SK-N-SH treated with all-trans-retinoic acid at 6 μM for 48 hours (cell line): ENCODE measurements at regions not wholly inside any gene's neighbourhood (a gene's known extent, or its start where the extent isn't known, plus 50 kb on each side); places are given as distances from the start of the nearest gene placed in this dataset.

Experiments
- ATAC-seq: fragments of 200-7000 bp; cut with Tn5 transposase; 3 replicates; pipeline ENCODE4 v1.9.1; 2020; ENCODE audit warnings: mild to moderate bottlenecking, moderate library complexity
- ARNTL ChIP-seq: fragments of 450-650 bp; formaldehyde crosslinking; IDR thresholded peaks from 2 replicates; pipeline ENCODE4 v1.5.0; 2020; ENCODE audit warnings: low read depth, mild to moderate bottlenecking, moderate library complexity, borderline replicate concordance
- BACH2 ChIP-seq: fragments of 250-450 bp; sonication (Bioruptor Pico); IDR thresholded peaks from 2 replicates; pipeline ENCODE4 v1.9.0; 2021; ENCODE audit warnings: mild to moderate bottlenecking, borderline replicate concordance
- CREB5 ChIP-seq: fragments of 250-450 bp; sonication (Bioruptor Pico); IDR thresholded peaks from 2 replicates; pipeline ENCODE4 v1.5.1; 2020; ENCODE audit warnings: low read depth, mild to moderate bottlenecking, moderate library complexity
- CSDC2 ChIP-seq: fragments of 250-450 bp; sonication (Bioruptor Pico); IDR thresholded peaks from 2 replicates; pipeline ENCODE4 v1.5.0; 2020; ENCODE audit warnings: mild to moderate bottlenecking, moderate library complexity
- CSRNP3 ChIP-seq: fragments of 250-450 bp; sonication (Bioruptor Pico); IDR thresholded peaks from 2 replicates; pipeline ENCODE4 v1.5.1; 2021; ENCODE audit warnings: mild to moderate bottlenecking, moderate library complexity
- ESRRG ChIP-seq: fragments of 250-450 bp; sonication (Bioruptor Pico); IDR thresholded peaks from 2 replicates; pipeline ENCODE4 v1.6.1; 2021; ENCODE audit warnings: mild to moderate bottlenecking
- GLIS3 ChIP-seq: fragments of 250-450 bp; sonication (Bioruptor Pico); IDR thresholded peaks from 2 replicates; pipeline ENCODE4 v1.5.0; 2020; ENCODE audit warnings: mild to moderate bottlenecking, moderate library complexity
- ISL1 ChIP-seq: fragments of 250-450 bp; sonication (Bioruptor Pico); IDR thresholded peaks from 2 replicates; pipeline ENCODE4 v2.1.2; 2022; ENCODE audit warnings: mild to moderate bottlenecking, moderate library complexity
- POU6F1 ChIP-seq: fragments of 250-450 bp; sonication (Bioruptor Pico); IDR thresholded peaks from 2 replicates; pipeline ENCODE4 v1.8.0; 2021; ENCODE audit warnings: low read depth, mild to moderate bottlenecking, moderate library complexity, borderline replicate concordance
- PPARA ChIP-seq: fragments of 250-450 bp; sonication (Bioruptor Pico); IDR thresholded peaks from 2 replicates; pipeline ENCODE4 v1.5.0; 2020; ENCODE audit warnings: mild to moderate bottlenecking, borderline replicate concordance
- RARB ChIP-seq: fragments of 250-450 bp; sonication (Bioruptor Pico); IDR thresholded peaks from 2 replicates; pipeline ENCODE4 v1.8.0; 2021; ENCODE audit warnings: mild to moderate bottlenecking, moderate library complexity
- SNAI2 ChIP-seq: fragments of 250-450 bp; sonication (Bioruptor Pico); IDR thresholded peaks from 2 replicates; pipeline ENCODE4 v1.5.0; 2020; ENCODE audit warnings: mild to moderate bottlenecking, moderate library complexity
- TCF4 ChIP-seq: fragments of 250-450 bp; sonication (Bioruptor Pico); IDR thresholded peaks from 2 replicates; pipeline ENCODE4 v1.8.0; 2021; ENCODE audit warnings: mild to moderate bottlenecking, moderate library complexity, borderline replicate concordance
- ZNF565 ChIP-seq: fragments of 450-650 bp; formaldehyde crosslinking; conservative IDR thresholded peaks from 2 replicates; pipeline ENCODE4 v1.5.0; 2020; ENCODE audit warnings: low read depth, mild to moderate bottlenecking, moderate library complexity
- ZNF70 ChIP-seq: fragments of 450-650 bp; formaldehyde crosslinking; IDR thresholded peaks from 2 replicates; pipeline ENCODE4 v1.5.0; 2020; ENCODE audit warnings: mild to moderate bottlenecking, moderate library complexity
- TF ChIP-seq, protein P1 (sequence below): fragments of 250-450 bp; sonication (Bioruptor Pico); IDR thresholded peaks from 2 replicates; pipeline ENCODE4 v1.5.0; 2020; ENCODE audit warnings: mild to moderate bottlenecking, moderate library complexity

DNA sequence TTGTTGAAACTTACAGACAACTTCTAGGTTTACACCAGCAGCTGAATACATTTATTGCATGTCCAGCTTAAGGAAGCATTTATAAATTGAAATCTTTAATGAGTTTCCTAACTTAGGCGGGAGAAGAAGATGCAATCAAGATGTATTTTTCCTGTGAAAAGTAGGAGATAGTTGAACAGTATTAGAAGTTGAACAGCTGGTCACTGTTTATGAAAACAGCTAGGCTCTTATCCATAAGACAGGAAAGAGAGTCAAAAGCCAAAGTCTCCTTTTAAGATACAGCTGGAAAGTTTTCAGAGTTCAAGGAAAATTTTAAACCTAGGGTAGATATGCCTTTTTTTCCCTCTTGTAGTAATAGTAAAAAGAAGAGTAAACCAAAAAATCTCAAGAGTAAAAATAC, 236.1 kb upstream of the FERD3L start (continued):
- TF ChIP-seq, protein P1, sequence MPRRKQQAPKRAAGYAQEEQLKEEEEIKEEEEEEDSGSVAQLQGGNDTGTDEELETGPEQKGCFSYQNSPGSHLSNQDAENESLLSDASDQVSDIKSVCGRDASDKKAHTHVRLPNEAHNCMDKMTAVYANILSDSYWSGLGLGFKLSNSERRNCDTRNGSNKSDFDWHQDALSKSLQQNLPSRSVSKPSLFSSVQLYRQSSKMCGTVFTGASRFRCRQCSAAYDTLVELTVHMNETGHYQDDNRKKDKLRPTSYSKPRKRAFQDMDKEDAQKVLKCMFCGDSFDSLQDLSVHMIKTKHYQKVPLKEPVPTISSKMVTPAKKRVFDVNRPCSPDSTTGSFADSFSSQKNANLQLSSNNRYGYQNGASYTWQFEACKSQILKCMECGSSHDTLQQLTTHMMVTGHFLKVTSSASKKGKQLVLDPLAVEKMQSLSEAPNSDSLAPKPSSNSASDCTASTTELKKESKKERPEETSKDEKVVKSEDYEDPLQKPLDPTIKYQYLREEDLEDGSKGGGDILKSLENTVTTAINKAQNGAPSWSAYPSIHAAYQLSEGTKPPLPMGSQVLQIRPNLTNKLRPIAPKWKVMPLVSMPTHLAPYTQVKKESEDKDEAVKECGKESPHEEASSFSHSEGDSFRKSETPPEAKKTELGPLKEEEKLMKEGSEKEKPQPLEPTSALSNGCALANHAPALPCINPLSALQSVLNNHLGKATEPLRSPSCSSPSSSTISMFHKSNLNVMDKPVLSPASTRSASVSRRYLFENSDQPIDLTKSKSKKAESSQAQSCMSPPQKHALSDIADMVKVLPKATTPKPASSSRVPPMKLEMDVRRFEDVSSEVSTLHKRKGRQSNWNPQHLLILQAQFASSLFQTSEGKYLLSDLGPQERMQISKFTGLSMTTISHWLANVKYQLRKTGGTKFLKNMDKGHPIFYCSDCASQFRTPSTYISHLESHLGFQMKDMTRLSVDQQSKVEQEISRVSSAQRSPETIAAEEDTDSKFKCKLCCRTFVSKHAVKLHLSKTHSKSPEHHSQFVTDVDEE (CRISPR knock-in tag): no peak

- no peak for TF ChIP-seq BACH2 (CRISPR knock-in tag)
- TF ChIP-seq ZNF565 (CRISPR knock-in tag): no peak
- TF ChIP-seq PPARA: no peak
- no peak for TF ChIP-seq GLIS3 (CRISPR knock-in tag)
- TF ChIP-seq ARNTL (CRISPR knock-in tag): no peak
- no peak for TF ChIP-seq ESRRG (CRISPR knock-in tag)
- TF ChIP-seq POU6F1: no peak
- TF ChIP-seq CSDC2 (CRISPR knock-in tag): no peak
- TF ChIP-seq ZNF70 (CRISPR knock-in tag): no peak
- TF ChIP-seq ISL1 (CRISPR knock-in tag): no peak
- no peak for TF ChIP-seq TCF4 (CRISPR knock-in tag)
- ATAC-seq: no peak
Observed at GRCh38 chr7:19378345-19378714, 233.1 kb upstream of the FERD3L start.

DNA sequence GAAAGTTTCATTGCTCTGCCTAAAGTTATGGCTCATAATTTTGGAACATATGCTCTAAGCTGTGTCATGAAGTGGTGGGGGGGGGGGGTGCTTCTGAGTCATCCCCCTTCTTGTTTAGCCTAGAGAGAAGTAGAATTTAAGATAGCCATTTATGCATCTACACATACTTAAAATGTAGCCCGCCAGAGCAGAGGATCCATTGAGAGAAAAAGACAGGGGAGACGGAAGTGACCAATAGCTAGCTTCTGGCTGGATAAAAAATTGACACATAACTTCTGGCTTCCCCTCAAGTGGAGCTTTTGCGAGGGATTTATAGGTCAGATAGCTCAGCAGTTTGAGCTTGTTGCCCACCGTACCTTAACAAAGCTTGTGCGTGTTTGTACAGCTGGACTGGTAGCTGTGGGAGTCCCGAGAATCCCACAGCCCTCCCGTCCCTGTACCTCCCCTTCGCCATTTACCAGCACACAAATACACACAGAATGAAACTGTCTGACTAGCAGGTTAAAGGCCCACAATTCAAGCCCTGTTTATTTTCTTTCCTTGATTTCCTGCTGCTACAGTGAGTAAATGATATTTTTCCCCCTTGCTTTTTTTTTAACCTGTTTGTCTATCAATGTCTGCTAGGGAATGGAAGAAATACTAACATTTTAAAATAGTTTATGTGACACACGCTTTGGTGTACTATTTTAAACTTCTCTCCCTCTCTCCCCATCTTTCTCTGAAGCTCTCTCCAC, 232.6 kb upstream of the FERD3L start:
- no peak; the same call in 2 of the 3 replicates for ATAC-seq
- TF ChIP-seq POU6F1 (no peak), ISL1 (CRISPR knock-in tag) (no peak), SNAI2 (no peak), RARB (CRISPR knock-in tag) (no peak), CSRNP3 (CRISPR knock-in tag) (no peak), CREB5 (CRISPR knock-in tag) (no peak)
- TF ChIP-seq, protein P1 (CRISPR knock-in tag): no peak
- TF ChIP-seq, all 23 proteins: peak for 0
